HCT116 (cell line): ENCODE measurements at regions not wholly inside any gene's neighbourhood (a gene's known extent, or its start where the extent isn't known, plus 50 kb on each side); places are given as distances from the start of the nearest gene placed in this dataset.

Experiments used
- ATAC-seq: fragments of 200-7000 bp; cut with Tn5 transposase; 2 replicates; pipeline ENCODE4 v1.9.1; 2020; ENCODE audit warnings: mild to moderate bottlenecking, moderate library complexity
- BruUV-seq: library from RNA; stranded (reverse); fragments of 400-500 nt; replicated peaks from 2 replicates; lab custom pipeline; 2021; lab: Mats Ljungman, UMichigan
- CTCF ChIA-PET: fragments of 300-600 bp; sonication (Branson Sonifier 250); formaldehyde crosslinking; loops from one replicate; lab custom pipeline; 2021; ENCODE audit warnings: antibody characterized with exemption; lab: Charles Lee
- POLR2A ChIA-PET: fragments of 300-600, 350-600 bp; sonication (Branson Sonifier 250); formaldehyde crosslinking; loops from one replicate; lab custom pipeline; 2021; ENCODE audit warnings: antibody characterized with exemption; lab: Charles Lee
- RAD21 ChIA-PET, 2 experiments: fragments of 300-600 bp; sonication (Branson Sonifier 250); formaldehyde crosslinking; loops; one replicate each; lab custom pipeline; 2023; ENCODE audit warnings: low total read pairs in 2 of 2; ENCODE audit not compliant: uncharacterized antibody in 2 of 2, unreplicated experiment in 2 of 2, low non-redundant PET in 1 of 2; lab: Charles Lee
- DNase-seq: peaks from one replicate; pipeline ENCODE4 v3.0.0-alpha.2; 2010; ENCODE audit warnings: low read depth, low spot score
- H2AFZ ChIP-seq: fragments of 200-600 bp; shearing (Covaris generic), sonication (generic); 2 replicates; pipeline ENCODE4 v1.6.1; 2017; ENCODE audit warnings: low read depth, mixed run types, mixed read lengths, antibody characterized with exemption, low read length; ENCODE audit not compliant: poor library complexity, severe bottlenecking
- H3K27ac ChIP-seq: 2 replicates; pipeline ENCODE4 v1.5.1; 2012; ENCODE audit warnings: low read depth, low read length
- H3K27me3 ChIP-seq: fragments of 200-600 bp; sonication (generic); 2 replicates; pipeline ENCODE4 v1.6.1; 2016; ENCODE audit warnings: mixed run types, low read length, mixed read lengths; ENCODE audit not compliant: insufficient read depth
- H3K36me3 ChIP-seq, 2 experiments: fragments of 200-500 bp in 1 of 2; fragments of 200-600 bp in 1 of 2; sonication (Bioruptor generic) in 1 of 2; sonication (generic) in 1 of 2; 2 replicates each; pipeline versions ENCODE4 v1.5.1 to v1.6.1; 2014 to 2016; ENCODE audit warnings: low read length in 2 of 2, inconsistent platforms in 1 of 2, mixed read lengths in 1 of 2, mixed run types in 1 of 2; ENCODE audit not compliant: insufficient read depth in 2 of 2, control insufficient read depth in 1 of 2
- H3K4me1 ChIP-seq, 2 experiments: fragments of 200-600 bp in 1 of 2; sonication (generic) in 1 of 2; 2 replicates each; pipeline versions ENCODE4 v1.5.1 to v1.6.1; 2012 to 2017; ENCODE audit warnings: low read length in 2 of 2, inconsistent platforms in 1 of 2, mild to moderate bottlenecking in 1 of 2, mixed read lengths in 1 of 2, mixed run types in 1 of 2, moderate library complexity in 1 of 2; ENCODE audit not compliant: insufficient read depth in 2 of 2, control insufficient read depth in 1 of 2
- H3K4me2 ChIP-seq: fragments of 200-600 bp; sonication (generic); 2 replicates; pipeline ENCODE4 v1.6.1; 2017; ENCODE audit warnings: mixed run types, low read length, mixed read lengths
- H3K4me3 ChIP-seq, 2 experiments: fragments of 200-600 bp in 1 of 2; sonication (generic) in 1 of 2; replicated peaks in 1 of 2; 2 replicates each; pipeline ENCODE4 v1.5.1; 2011 to 2016; ENCODE audit warnings: low read length in 2 of 2, control low read depth in 1 of 2, low read depth in 1 of 2, mild to moderate bottlenecking in 1 of 2, mixed read lengths in 1 of 2, mixed run types in 1 of 2
- H3K79me2 ChIP-seq: fragments of 200-600 bp; sonication (generic); 2 replicates; pipeline ENCODE4 v1.6.1; 2017; ENCODE audit warnings: mild to moderate bottlenecking, mixed run types, low read length, moderate library complexity, mixed read lengths; ENCODE audit not compliant: insufficient read depth
- H3K9ac ChIP-seq: fragments of 200-600 bp; sonication (generic); 2 replicates; pipeline ENCODE4 v1.6.1; 2016; ENCODE audit warnings: low read length, mixed read lengths
- H3K9me2 ChIP-seq: fragments of 200-600 bp; sonication (generic), shearing (Covaris generic); 2 replicates; pipeline ENCODE4 v1.6.1; 2017; ENCODE audit warnings: mixed run types, mild to moderate bottlenecking, moderate library complexity; ENCODE audit not compliant: insufficient read depth
- H3K9me3 ChIP-seq, 2 experiments: fragments of 200-500 bp in 1 of 2; fragments of 200-600 bp in 1 of 2; sonication (Bioruptor generic) in 1 of 2; sonication (generic) in 1 of 2; 2 replicates each; pipeline ENCODE4 v1.6.1; 2014 to 2017; ENCODE audit warnings: low read length in 2 of 2, mixed read lengths in 2 of 2, inconsistent platforms in 1 of 2, low read depth in 1 of 2, mild to moderate bottlenecking in 1 of 2, mixed run types in 1 of 2, moderate library complexity in 1 of 2; ENCODE audit not compliant: control insufficient read depth in 1 of 2, insufficient read depth in 1 of 2
- H4K20me1 ChIP-seq: fragments of 200-600 bp; sonication (generic), shearing (Covaris generic); 2 replicates; pipeline ENCODE4 v1.6.1; 2017; ENCODE audit warnings: mixed run types, mild to moderate bottlenecking, moderate library complexity; ENCODE audit not compliant: insufficient read depth
- ATF3 ChIP-seq: IDR thresholded peaks from 2 replicates; pipeline ENCODE4 v1.6.1; 2012
- CBX3 ChIP-seq: IDR thresholded peaks from 2 replicates; pipeline ENCODE4 v1.6.1; 2012; ENCODE audit warnings: low read depth
- CEBPB ChIP-seq: IDR thresholded peaks from 2 replicates; pipeline ENCODE4 v1.6.1; 2012; ENCODE audit warnings: low read depth
- CTCF ChIP-seq, 3 experiments: fragments of 200-600 bp in 1 of 3; sonication (generic) in 1 of 3; IDR thresholded peaks in 2 of 3; conservative IDR thresholded peaks in 1 of 3; 2 replicates each; pipeline ENCODE4 v1.5.1; 2012 to 2017; ENCODE audit warnings: low read depth in 2 of 3, low read length in 2 of 3, antibody characterized with exemption in 1 of 3, borderline replicate concordance in 1 of 3, control low read depth in 1 of 3, mild to moderate bottlenecking in 1 of 3, mixed read lengths in 1 of 3, mixed run types in 1 of 3, moderate library complexity in 1 of 3; ENCODE audit not compliant: insufficient read depth in 1 of 3
- EGR1 ChIP-seq: IDR thresholded peaks from 2 replicates; pipeline ENCODE4 v1.6.1; 2012; ENCODE audit warnings: low read depth
- ELF1 ChIP-seq: IDR thresholded peaks from 2 replicates; pipeline ENCODE4 v1.6.1; 2012; ENCODE audit warnings: low read depth, borderline replicate concordance
- EZH2 ChIP-seq: fragments of 200-600 bp; sonication (generic); IDR thresholded peaks from 2 replicates; pipeline ENCODE4 v1.6.1; 2017; ENCODE audit warnings: antibody characterized with exemption, mixed run types
- EZH2phosphoT487 ChIP-seq: fragments of 200-600 bp; IDR thresholded peaks from 2 replicates; pipeline ENCODE4 v1.6.1; 2018; ENCODE audit warnings: antibody characterized with exemption, borderline replicate concordance
- POLR2AphosphoS5 ChIP-seq: IDR thresholded peaks from 2 replicates; pipeline ENCODE4 v1.6.1; 2011; ENCODE audit warnings: mild to moderate bottlenecking, low read depth, low read length, moderate library complexity
- RAD21 ChIP-seq: IDR thresholded peaks from 2 replicates; pipeline ENCODE4 v1.6.1; 2012; ENCODE audit warnings: low read depth, mild to moderate bottlenecking
- SIN3A ChIP-seq: IDR thresholded peaks from 2 replicates; pipeline ENCODE4 v1.6.1; 2012; ENCODE audit warnings: low read depth
- SP1 ChIP-seq: IDR thresholded peaks from 2 replicates; pipeline ENCODE4 v1.6.1; 2012; ENCODE audit warnings: low read depth
- SRF ChIP-seq: IDR thresholded peaks from 2 replicates; pipeline ENCODE4 v1.6.1; 2012; ENCODE audit warnings: low read depth
- TCF7L2 ChIP-seq: IDR thresholded peaks from 2 replicates; pipeline ENCODE4 v1.7.0; 2011; ENCODE audit warnings: borderline replicate concordance, inconsistent platforms; ENCODE audit not compliant: insufficient read depth, insufficient read length; ENCODE audit errors: extremely low read depth
- YY1 ChIP-seq: IDR thresholded peaks from 2 replicates; pipeline ENCODE4 v1.6.1; 2011; ENCODE audit warnings: low read length, low read depth, moderate library complexity, mild to moderate bottlenecking; ENCODE audit not compliant: insufficient replicate concordance; ENCODE audit errors: extremely low read depth
- ZBTB33 ChIP-seq: IDR thresholded peaks from 2 replicates; pipeline ENCODE4 v1.6.1; 2011; ENCODE audit warnings: mild to moderate bottlenecking, low read length, moderate library complexity; ENCODE audit not compliant: insufficient replicate concordance; ENCODE audit errors: extremely low read depth
- ZFX ChIP-seq: fragments of 450-650 bp; IDR thresholded peaks from 2 replicates; pipeline ENCODE4 v1.6.1; 2017
- ZNF274 ChIP-seq: fragments of 200-500 bp; sonication (Bioruptor generic); IDR thresholded peaks from 2 replicates; pipeline ENCODE4 v1.6.1; 2014; ENCODE audit warnings: mild to moderate bottlenecking, low read depth, low read length, inconsistent platforms
- intact Hi-C: fragments of 100-400 bp; cut with micrococcal nuclease; formaldehyde crosslinking; loops from 2 replicates; pipeline ENCODE4 v1.10.0; 2022
- TF ChIP-seq, protein P1 (sequence below): IDR thresholded peaks from 2 replicates; pipeline ENCODE4 v1.6.1; 2012
- TF ChIP-seq, protein P2 (sequence below): IDR thresholded peaks from 2 replicates; pipeline ENCODE4 v1.6.1; 2012; ENCODE audit warnings: low read depth

- no TSS peak for BruUV-seq
- Histone ChIP-seq H2AFZ (no peak overlapping the region), H3K4me1 (no peaks in the 10 kb centered on the region)
- POLR2A ChIA-PET: no interaction called here
- no peak for DNase-seq
- no peak for TF ChIP-seq ZBTB33
- no peak for TF ChIP-seq ZNF274
- no peak for TF ChIP-seq ATF3
- no peak for TF ChIP-seq CEBPB
- no peak for TF ChIP-seq EZH2
- no peak for TF ChIP-seq YY1
- no peak for TF ChIP-seq CTCF (IDR thresholded peaks at IDR 0.05 in 2 of 3, conservative IDR thresholded peaks at IDR 0.05 in 1 of 3; ENCODE audit: borderline replicate concordance in 1 of 3, insufficient read depth in 1 of 3, low read depth in 2 of 3, low read length in 2 of 3)
- no peak for TF ChIP-seq TCF7L2
- no peak for TF ChIP-seq SRF
- no peak for TF ChIP-seq SP1
- TF ChIP-seq, protein P1, sequence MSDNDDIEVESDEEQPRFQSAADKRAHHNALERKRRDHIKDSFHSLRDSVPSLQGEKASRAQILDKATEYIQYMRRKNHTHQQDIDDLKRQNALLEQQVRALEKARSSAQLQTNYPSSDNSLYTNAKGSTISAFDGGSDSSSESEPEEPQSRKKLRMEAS: no peak
- TF ChIP-seq ZFX: no peak
- TF ChIP-seq POLR2AphosphoS5: no peak
- no peak for TF ChIP-seq ELF1
- TF ChIP-seq EZH2phosphoT487: no peak
- TF ChIP-seq, protein P2, sequence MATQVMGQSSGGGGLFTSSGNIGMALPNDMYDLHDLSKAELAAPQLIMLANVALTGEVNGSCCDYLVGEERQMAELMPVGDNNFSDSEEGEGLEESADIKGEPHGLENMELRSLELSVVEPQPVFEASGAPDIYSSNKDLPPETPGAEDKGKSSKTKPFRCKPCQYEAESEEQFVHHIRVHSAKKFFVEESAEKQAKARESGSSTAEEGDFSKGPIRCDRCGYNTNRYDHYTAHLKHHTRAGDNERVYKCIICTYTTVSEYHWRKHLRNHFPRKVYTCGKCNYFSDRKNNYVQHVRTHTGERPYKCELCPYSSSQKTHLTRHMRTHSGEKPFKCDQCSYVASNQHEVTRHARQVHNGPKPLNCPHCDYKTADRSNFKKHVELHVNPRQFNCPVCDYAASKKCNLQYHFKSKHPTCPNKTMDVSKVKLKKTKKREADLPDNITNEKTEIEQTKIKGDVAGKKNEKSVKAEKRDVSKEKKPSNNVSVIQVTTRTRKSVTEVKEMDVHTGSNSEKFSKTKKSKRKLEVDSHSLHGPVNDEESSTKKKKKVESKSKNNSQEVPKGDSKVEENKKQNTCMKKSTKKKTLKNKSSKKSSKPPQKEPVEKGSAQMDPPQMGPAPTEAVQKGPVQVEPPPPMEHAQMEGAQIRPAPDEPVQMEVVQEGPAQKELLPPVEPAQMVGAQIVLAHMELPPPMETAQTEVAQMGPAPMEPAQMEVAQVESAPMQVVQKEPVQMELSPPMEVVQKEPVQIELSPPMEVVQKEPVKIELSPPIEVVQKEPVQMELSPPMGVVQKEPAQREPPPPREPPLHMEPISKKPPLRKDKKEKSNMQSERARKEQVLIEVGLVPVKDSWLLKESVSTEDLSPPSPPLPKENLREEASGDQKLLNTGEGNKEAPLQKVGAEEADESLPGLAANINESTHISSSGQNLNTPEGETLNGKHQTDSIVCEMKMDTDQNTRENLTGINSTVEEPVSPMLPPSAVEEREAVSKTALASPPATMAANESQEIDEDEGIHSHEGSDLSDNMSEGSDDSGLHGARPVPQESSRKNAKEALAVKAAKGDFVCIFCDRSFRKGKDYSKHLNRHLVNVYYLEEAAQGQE: no peak
- no peak for TF ChIP-seq CBX3
- TF ChIP-seq EGR1: no peak
- TF ChIP-seq RAD21: no peak
- TF ChIP-seq SIN3A: no peak
- TF ChIP-seq, all 23 proteins: peak for 0
- CTCF ChIA-PET: no interaction called here
- ATAC-seq: no peak
- Histone ChIP-seq H3K27ac (no peak overlapping the region), H3K27me3 (no peaks in the 10 kb centered on the region), H3K79me2 (no peaks in the 10 kb centered on the region), H3K9me3 (no peaks in the 10 kb centered on the region), H3K4me2 (no peak overlapping the region), H3K36me3 (no peaks in the 10 kb centered on the region), H3K4me3 (no peak overlapping the region), H3K9me2 (no peaks in the 10 kb centered on the region), H4K20me1 (no peaks in the 10 kb centered on the region), H3K9ac (no peak overlapping the region)
- intact Hi-C loops: no loop called here
- RAD21 ChIA-PET: no interaction called here
Measured at GRCh38 chr11:92830377-92831155, 138.9 kb upstream of the MTNR1B start.
